Mucosa of descending colon (tissue), 3 donors: ENCODE measurements at regions not wholly inside any gene's neighbourhood (a gene's known extent, or its start where the extent isn't known, plus 50 kb on each side); places are given as distances from the start of the nearest gene placed in this dataset.

Experiments used
- ATAC-seq: fragments of 200-7000 bp; cut with Tn5 transposase; one replicate; pipeline ENCODE4 v1.9.1; 2020; ENCODE audit warnings: mild to moderate bottlenecking, moderate library complexity
- DNase-seq, 3 donors: peaks; one replicate each; pipeline ENCODE4 v3.0.0-alpha.2; 2020
- H3K36me3 ChIP-seq: fragments of 200-600 bp; one replicate; pipeline ENCODE4 v1.8.0; 2021; ENCODE audit warnings: low read depth, mild to moderate bottlenecking
- H3K4me1 ChIP-seq: fragments of 200-600 bp; one replicate; pipeline ENCODE4 v1.8.0; 2021; ENCODE audit warnings: low read depth, mild to moderate bottlenecking
- H3K4me3 ChIP-seq: fragments of 200-600 bp; one replicate; pipeline ENCODE4 v1.8.0; 2021; ENCODE audit warnings: mild to moderate bottlenecking
- H3K9me3 ChIP-seq: fragments of 200-600 bp; one replicate; pipeline ENCODE4 v1.8.0; 2021; ENCODE audit warnings: mild to moderate bottlenecking
- intact Hi-C, 2 donors: fragments of 100-400 bp; cut with DNase I in 1 of 2; cut with micrococcal nuclease in 1 of 2; formaldehyde crosslinking; loops; one replicate each; pipeline versions ENCODE4 v1.11.0 to v1.11.1; 2022; cut with DNase I, micrococcal nuclease
- TF ChIP-seq, protein P1 (sequence below): fragments of 200-600 bp; IDR thresholded peaks from one replicate; pipeline ENCODE4 v1.8.0; 2022; ENCODE audit warnings: antibody characterized with exemption, mild to moderate bottlenecking
- donor health status: DM: no; HTN: no; CAD: no; lungs with moderate emphysema.
- donor health status: DM: no; HTN: no; CAD: no.
- donor health status: DM: no; HTN: yes; CAD: no.

DNA sequence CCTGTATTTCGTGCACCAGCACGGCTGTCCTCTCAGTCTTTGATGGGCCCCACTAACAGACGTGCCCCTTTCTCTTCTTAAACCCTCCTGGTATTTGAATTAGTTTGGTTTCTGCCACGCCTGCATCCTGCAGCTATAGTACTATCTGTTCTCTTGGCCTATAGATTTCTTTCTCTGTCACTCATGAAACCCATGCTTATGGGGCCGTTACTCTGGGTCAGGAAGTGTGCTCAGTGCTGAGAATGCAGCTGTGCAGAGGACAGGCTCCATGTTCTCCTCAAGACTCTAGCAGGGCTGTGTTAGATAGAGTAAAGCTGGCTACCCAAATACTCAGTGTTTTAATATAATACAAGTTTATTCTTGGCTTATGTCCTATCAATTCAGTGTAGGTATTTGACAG, 180.0 kb downstream of the INSIG2 start:
- TF ChIP-seq, protein P1, sequence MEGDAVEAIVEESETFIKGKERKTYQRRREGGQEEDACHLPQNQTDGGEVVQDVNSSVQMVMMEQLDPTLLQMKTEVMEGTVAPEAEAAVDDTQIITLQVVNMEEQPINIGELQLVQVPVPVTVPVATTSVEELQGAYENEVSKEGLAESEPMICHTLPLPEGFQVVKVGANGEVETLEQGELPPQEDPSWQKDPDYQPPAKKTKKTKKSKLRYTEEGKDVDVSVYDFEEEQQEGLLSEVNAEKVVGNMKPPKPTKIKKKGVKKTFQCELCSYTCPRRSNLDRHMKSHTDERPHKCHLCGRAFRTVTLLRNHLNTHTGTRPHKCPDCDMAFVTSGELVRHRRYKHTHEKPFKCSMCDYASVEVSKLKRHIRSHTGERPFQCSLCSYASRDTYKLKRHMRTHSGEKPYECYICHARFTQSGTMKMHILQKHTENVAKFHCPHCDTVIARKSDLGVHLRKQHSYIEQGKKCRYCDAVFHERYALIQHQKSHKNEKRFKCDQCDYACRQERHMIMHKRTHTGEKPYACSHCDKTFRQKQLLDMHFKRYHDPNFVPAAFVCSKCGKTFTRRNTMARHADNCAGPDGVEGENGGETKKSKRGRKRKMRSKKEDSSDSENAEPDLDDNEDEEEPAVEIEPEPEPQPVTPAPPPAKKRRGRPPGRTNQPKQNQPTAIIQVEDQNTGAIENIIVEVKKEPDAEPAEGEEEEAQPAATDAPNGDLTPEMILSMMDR: no peak
- no peak for ATAC-seq
- intact Hi-C loops: no loop called here

DNA sequence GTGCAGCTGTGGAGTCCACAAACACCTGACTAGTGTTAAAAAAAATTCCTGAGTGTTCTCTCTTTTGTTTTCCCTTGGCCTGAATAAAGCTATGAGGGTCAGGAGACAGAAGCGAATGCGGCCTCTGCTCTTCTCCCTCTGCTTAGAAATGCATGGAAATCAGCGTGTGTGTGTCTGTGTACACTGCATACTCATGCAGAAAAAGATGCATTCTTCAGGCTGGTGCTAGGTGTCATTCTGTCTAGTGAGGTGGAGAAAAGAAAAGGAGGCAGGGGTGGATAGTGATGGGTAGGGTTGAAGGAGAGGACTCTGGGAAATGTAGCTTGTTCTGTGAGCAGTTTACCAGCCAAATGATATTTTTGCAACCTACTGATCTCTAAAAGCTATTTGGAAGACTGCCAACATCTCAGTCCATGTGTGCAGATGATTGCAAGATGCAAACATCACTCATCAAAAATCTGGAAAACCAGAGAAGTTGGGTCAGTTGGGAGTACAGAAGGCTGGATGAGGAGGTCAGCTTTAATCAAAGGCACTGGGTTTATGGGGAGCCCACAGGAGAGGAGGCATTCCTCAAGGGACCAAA, 177.7 kb downstream of the INSIG2 start:
- DNase-seq: no peak
- Histone ChIP-seq H3K4me3 (no peak overlapping the region), H3K4me1 (no peaks in the 10 kb centered on the region), H3K9me3 (no peaks in the 10 kb centered on the region), H3K36me3 (no peaks in the 10 kb centered on the region)
- TF ChIP-seq, protein P1: no peak
- no peak for ATAC-seq
- intact Hi-C loops: no loop called here

More for the DNA sequence above, 180.0 kb downstream of the INSIG2 start:
- Histone ChIP-seq H3K36me3 (no peaks in the 10 kb centered on the region), H3K9me3 (no peaks in the 10 kb centered on the region), H3K4me3 (no peak overlapping the region), H3K4me1 (no peaks in the 10 kb centered on the region)
- no peak for DNase-seq

DNA sequence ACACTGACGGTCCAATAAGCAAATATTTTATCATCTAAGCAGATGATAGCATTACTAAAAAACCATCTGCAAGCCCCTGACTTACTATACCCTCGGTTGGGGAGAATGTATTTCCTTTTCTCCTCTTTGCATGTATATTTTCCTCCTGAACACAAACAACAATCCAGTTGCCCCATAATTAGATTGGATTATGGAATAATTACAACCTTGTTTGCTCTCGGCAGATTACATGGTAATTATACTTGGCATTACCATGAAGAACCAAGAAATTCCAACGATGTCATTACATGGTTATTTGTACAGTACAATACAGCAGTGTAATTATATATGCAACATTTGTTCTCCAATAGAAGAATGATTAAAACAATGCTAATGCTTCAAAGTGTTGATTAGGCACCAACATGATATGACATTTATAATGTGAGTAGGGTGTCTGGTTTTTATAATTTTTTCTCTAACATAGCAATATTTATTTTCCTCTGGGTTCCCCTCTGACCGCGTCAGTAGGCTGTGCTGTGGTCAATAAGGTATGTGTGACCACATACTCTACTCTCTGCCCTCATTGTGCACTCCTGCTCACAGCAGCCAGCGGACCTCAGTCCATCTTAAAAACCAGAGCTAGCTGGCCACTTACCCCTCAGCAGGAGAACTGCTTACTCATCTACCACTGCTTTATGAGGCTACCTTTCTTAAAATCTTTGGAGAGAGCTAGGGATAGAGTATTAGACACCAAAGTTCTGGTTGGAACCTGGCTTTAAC, 176.1 kb downstream of the INSIG2 start:
- Histone ChIP-seq H3K4me1 (no peaks in the 10 kb centered on the region), H3K4me3 (no peak overlapping the region), H3K36me3 (no peaks in the 10 kb centered on the region), H3K9me3 (no peaks in the 10 kb centered on the region)
- TF ChIP-seq, protein P1: no peak
- no peak for DNase-seq
- no peak for ATAC-seq
- intact Hi-C loops: no loop called here

DNA sequence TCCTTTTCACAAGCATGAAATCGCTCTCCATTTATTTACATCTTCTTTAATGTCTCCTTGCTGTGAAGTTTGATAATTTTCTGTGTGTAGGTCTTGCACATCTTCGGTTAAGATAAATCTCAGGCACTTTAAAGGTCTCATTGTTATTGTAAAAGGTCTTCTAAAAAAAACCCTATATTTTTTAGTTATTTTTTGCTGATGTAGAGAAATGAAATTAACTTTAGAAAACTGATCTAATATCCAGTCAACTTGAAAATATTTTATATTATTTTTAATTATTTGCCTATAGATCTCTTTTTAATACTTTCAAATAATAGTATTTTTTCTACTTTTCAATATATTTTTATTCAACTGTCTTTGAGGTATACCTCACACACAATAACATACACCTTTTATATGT, 169.4 kb downstream of the INSIG2 start:
- Histone ChIP-seq H3K9me3 (no peaks in the 10 kb centered on the region), H3K4me1 (no peaks in the 10 kb centered on the region), H3K36me3 (no peaks in the 10 kb centered on the region), H3K4me3 (no peak overlapping the region)
- TF ChIP-seq, protein P1: no peak
- DNase-seq: no peak
- intact Hi-C loops: no loop called here
- ATAC-seq: no peak

DNA sequence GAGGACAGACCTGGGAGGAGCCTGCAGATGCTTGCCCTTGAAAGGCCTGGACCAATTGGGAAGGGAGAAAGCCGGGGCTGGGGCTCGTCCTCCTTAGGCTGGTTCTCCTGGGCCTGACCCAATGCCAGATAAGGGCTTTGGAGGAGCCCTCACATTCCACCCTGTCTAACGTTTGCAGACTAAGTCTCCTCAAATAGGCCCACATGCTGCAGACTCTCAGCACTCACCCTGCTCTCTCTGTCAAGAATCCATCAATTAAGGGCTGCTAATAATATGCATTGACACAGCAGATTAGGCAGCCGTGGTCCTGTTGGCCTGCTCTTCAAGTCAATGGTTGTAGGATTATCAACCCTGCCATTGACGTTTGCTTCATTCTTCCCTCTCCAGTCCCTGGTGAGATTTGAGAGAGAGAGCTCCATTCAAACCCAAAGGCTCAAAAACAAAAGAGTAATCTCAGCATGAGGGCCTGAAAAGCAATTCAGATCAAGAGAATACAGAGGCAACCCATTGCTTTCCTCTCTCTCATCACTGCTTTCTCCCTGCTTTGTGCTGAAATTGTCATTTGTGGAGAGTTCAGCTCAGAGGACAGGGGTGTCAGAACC, 167.6 kb downstream of the INSIG2 start:
- no peak overlapping the region for H3K4me3 ChIP-seq
- H3K9me3 ChIP-seq: no peaks in the 10 kb centered on the region
- no peak for ATAC-seq
- TF ChIP-seq, protein P1: no peak
- no peaks in the 10 kb centered on the region for H3K36me3 ChIP-seq
- H3K4me1 ChIP-seq: no peaks in the 10 kb centered on the region
- intact Hi-C loops: no loop called here
- DNase-seq: no peak
